ENCODE measurements at regions not wholly inside any gene's neighbourhood (a gene's known extent, or its start where the extent isn't known, plus 50 kb on each side); places are given as distances from the start of the nearest gene placed in this dataset.

- TF ChIP-seq EGR1 (IDR thresholded peaks at IDR 0.05) (no peak), YY1 (IDR thresholded peaks at IDR 0.05; ENCODE audit: low read depth) (no peak), REST (IDR thresholded peaks at IDR 0.05; ENCODE audit: low read depth) (no peak), TCF12 (IDR thresholded peaks at IDR 0.05; ENCODE audit: low read depth) (no peak), RAD21 (IDR thresholded peaks at IDR 0.05; ENCODE audit: low read depth) (no peak), NFIC (IDR thresholded peaks at IDR 0.05) (no peak), MAX (IDR thresholded peaks at IDR 0.05) (no peak), FOXM1 (IDR thresholded peaks at IDR 0.05; ENCODE audit: borderline replicate concordance, low read depth) (no peak), ZBTB7A (IDR thresholded peaks at IDR 0.05; ENCODE audit: low read depth) (no peak), TEAD4 (IDR thresholded peaks at IDR 0.05) (no peak), USF1 (IDR thresholded peaks at IDR 0.05) (no peak), CREB1 (IDR thresholded peaks at IDR 0.05; ENCODE audit: low read depth) (no peak), TAF1 (IDR thresholded peaks at IDR 0.05; ENCODE audit: low read depth) (no peak), EP300 (IDR thresholded peaks at IDR 0.05; ENCODE audit: borderline replicate concordance) (no peak), CEBPB (IDR thresholded peaks at IDR 0.05) (no peak)
Observed at GRCh38 chr6:21648475-21649050, 55.0 kb downstream of the SOX4 start.

GRCh38 chr6:21653323-21653722 is 59.8 kb downstream of the SOX4 start:
- no peak for TF ChIP-seq NFIC (IDR thresholded peaks at IDR 0.05)
- no peak for TF ChIP-seq REST (IDR thresholded peaks at IDR 0.05; ENCODE audit: low read depth)
- TF ChIP-seq FOXM1 (IDR thresholded peaks at IDR 0.05; ENCODE audit: borderline replicate concordance, low read depth) = no peak
- TF ChIP-seq EP300 (IDR thresholded peaks at IDR 0.05; ENCODE audit: borderline replicate concordance) = no peak
- no peak for TF ChIP-seq TCF12 (IDR thresholded peaks at IDR 0.05; ENCODE audit: low read depth)
- TF ChIP-seq RAD21 (IDR thresholded peaks at IDR 0.05; ENCODE audit: low read depth) = no peak
- no peak for TF ChIP-seq MAX (IDR thresholded peaks at IDR 0.05)
- TF ChIP-seq TAF1 (IDR thresholded peaks at IDR 0.05; ENCODE audit: low read depth) = no peak

- TF ChIP-seq MAX (IDR thresholded peaks at IDR 0.05) = no peak
- TF ChIP-seq CEBPB (IDR thresholded peaks at IDR 0.05) = no peak
- no peak for TF ChIP-seq TAF1 (IDR thresholded peaks at IDR 0.05; ENCODE audit: low read depth)
- no peak for TF ChIP-seq YY1 (IDR thresholded peaks at IDR 0.05; ENCODE audit: low read depth)
- TF ChIP-seq CREB1 (IDR thresholded peaks at IDR 0.05; ENCODE audit: low read depth) = no peak
Observed at GRCh38 chr6:21653905-21654304, 60.4 kb downstream of the SOX4 start.

- TF ChIP-seq TEAD4 (IDR thresholded peaks at IDR 0.05) (no peak), NFIC (IDR thresholded peaks at IDR 0.05) (no peak), FOXM1 (IDR thresholded peaks at IDR 0.05; ENCODE audit: borderline replicate concordance, low read depth) (no peak), REST (IDR thresholded peaks at IDR 0.05; ENCODE audit: low read depth) (no peak), TCF12 (IDR thresholded peaks at IDR 0.05; ENCODE audit: low read depth) (no peak), EGR1 (IDR thresholded peaks at IDR 0.05) (no peak), RAD21 (IDR thresholded peaks at IDR 0.05; ENCODE audit: low read depth) (no peak), MAX (IDR thresholded peaks at IDR 0.05) (no peak), ZBTB7A (IDR thresholded peaks at IDR 0.05; ENCODE audit: low read depth) (no peak), EP300 (IDR thresholded peaks at IDR 0.05; ENCODE audit: borderline replicate concordance) (no peak), CEBPB (IDR thresholded peaks at IDR 0.05) (no peak), TAF1 (IDR thresholded peaks at IDR 0.05; ENCODE audit: low read depth) (no peak), USF1 (IDR thresholded peaks at IDR 0.05) (no peak), YY1 (IDR thresholded peaks at IDR 0.05; ENCODE audit: low read depth) (no peak)
Observed at GRCh38 chr6:21654361-21654760, 60.8 kb downstream of the SOX4 start.
